GM21528 (cell line): ENCODE measurements at regions not wholly inside any gene's neighbourhood (a gene's known extent, or its start where the extent isn't known, plus 50 kb on each side); places are given as distances from the start of the nearest gene placed in this dataset.

ENCODE experiments used
- ATAC-seq: cut with Tn5 transposase; IDR thresholded peaks from one replicate; pipeline ENCODE4 v1.9.1; 2021; ENCODE audit warnings: mild to moderate bottlenecking, moderate library complexity; ENCODE audit not compliant: unreplicated experiment, low FRiP score

DNA sequence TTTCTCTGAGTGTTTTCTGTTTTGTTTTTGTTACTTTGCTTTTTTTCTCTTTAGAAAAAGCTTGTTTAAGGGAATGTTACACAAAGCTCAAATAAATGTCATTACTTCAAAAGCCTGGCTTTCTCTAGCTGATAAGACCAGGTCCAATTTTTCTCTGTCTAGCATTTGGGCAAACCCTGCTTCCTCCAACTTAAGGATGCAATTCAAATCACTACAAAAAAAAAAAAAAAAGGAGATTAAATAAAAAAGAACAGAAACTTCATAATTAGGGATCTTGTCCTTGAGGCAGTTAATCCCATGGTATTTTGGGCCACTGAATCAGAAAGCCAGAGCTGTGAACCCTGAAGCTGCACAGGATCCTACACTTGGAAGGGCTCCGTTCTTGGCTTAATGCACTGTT lies 480.8 kb upstream of the KIRREL3 start:
- ATAC-seq, result no peak

DNA sequence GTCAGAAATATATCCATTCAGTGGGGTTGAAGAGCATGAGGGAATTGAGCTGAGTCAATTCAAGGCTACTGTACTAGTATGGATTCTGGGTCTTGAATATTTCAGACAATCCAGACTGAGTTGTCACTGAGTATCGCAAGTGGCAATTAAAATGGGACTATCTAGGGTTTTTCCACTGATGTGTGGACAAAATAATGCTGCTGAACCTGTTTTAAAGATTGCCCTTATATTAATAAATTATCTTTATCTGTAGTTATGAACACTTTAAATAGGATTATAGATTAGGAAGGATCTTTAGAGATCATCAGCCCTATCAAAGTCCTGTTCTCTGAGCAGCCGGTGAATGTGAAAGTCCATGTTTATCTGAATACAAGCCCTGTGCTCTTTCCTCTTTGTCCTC lies 478.3 kb upstream of the KIRREL3 start:
- no peak for ATAC-seq

DNA sequence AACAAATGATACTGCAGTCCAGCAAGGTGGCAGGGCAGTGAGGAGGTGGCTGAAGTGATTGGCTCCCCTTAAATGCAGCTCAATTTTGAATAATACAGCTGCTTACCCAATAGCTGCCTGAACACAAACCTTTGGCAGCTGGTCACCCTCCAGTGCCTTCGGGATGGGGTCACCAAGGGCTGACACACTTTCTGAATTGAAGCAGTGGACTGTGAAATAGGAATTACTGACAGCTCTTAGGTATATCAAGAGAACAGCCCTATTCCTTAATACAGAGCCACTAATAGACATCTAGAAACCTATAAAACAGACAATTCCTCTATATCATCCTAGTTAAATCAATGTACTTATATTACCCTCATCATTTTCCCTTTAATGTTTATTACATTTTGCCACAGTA lies 474.2 kb upstream of the KIRREL3 start:
- no peak for ATAC-seq

DNA sequence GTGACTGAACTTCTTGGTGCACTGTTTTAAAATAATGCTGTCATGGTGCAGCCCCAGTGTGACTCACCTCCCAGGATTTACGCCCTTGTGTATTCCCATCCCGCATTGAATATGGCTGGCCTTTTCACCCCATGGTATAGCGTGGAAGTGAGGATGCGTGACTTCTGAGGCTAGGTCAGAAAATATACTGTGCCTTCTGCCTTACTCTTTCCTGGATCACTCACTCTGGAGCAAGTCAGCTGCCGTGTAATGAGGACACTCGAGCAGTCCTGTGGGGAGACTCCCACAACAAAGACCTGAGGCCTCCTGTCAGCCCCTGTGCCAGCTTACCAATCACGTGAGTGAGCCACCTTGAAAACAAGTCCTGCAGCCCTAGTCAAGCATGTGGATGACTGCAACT lies 471.9 kb upstream of the KIRREL3 start:
- no peak for ATAC-seq

DNA sequence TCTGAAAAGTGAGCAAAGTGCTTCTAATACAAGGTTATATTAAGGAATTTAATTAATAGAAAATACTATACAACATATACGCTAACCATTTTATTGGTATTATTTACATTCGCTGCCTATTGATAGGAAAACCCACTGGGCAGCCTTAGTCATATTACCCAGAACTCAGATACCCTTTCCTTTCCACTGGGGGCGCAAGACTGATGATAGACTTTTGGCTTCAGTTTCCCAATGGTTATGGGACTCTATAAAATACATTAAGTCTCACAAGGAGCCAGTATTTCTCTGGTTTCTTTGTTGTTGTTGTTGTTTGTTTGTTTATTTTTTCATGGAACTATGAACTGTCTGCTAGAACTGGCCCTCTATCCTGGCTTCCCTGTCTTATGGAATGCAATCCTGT lies 471.1 kb upstream of the KIRREL3 start:
- ATAC-seq, result no peak

DNA sequence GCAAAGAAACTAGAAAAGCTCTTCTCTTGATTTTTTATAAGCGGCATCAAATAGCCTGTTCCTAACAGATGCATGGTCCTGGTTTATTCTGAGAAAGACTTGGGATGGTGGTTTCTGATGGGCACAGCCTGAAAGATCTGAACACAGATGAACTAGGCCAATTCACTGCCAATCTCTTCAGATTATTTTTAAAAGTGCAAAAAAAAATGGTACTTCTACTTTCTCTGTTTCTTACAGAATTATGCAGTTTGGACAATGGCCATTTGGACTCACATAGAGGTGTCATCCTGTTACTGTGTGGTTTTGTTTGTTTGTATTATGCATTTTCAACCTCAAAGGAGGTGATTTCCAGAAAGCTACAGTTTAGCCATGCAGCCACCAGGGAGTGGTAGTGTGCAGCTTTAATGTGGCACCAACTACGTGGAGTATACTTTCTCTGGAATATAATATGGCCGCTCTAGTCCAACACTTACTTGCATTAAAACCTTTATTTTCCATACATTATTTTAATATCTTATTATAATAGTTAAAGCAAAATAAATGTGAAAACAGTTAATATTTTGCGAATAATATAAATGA lies 469.8 kb upstream of the KIRREL3 start:
- no peak for ATAC-seq

DNA sequence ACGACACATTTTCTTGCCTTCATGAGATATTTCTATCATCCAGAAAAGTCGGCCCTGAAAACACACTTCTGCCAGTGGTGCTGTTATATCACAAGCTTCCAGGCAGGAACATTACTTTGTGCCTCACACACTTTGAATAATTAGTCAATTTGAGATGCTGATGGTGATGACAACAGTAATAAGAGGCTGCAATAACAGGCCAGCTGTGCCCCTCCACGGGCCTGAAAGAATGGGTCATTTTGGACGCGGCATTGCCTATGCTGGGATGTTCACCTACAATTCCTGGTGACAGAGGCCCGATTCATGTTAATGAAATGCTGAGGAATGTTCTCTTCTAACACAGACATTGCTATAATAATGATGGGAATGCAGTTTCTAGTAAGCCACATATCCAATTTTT lies 463.8 kb upstream of the KIRREL3 start:
- no peak for ATAC-seq

DNA sequence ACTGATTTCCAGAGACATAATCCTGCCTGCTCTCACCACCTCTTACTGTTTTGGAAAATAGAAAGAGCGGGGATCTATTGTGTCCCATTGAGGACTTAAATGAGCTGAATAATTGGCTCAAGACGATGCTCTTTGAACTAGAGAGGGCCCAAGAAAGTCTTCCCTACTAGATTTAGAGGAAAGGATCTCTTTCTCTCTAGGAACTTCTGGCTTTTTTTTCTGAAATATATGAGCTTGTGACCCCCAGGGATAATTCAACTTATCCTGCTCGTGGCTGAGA lies 461.4 kb upstream of the KIRREL3 start:
- ATAC-seq, result no peak

DNA sequence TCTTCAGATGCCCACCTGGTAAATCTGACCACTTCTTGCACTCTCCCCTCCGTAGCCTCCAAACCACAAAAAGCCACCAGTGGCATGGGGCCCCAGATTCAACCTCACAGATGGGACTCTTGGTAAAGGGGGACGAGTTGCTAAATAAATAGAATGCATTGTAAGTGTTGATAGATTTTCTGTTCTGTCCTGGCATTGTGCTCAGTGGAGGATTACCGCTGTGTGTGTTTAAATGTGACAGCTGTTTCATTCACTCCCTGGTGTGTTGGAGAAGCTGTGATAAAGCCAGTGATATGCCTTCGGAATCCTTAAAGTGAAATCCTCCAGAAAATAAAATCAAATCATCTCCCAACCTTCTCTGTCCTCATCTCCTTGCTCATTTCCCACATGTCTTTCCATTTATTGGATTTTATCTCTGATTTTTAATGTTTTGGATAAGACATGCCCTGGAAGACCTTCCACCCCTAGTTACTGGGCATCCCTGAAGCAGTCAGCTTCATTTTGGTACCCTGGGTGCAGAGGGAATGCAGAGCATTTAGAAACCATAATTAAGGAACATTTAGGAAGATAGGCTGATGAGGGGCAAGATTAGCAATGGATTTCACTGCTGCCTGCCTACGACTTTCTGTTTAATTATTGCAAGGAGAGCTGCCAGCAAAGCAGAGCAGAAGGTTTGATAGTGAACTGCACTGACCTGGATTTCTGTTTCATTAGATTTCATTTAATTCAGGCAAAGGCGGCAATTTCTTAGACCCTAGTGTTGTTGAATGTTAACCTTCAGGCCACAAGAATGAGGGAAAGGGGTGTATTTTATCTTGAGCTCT lies 460.9 kb upstream of the KIRREL3 start:
- no peak for ATAC-seq

DNA sequence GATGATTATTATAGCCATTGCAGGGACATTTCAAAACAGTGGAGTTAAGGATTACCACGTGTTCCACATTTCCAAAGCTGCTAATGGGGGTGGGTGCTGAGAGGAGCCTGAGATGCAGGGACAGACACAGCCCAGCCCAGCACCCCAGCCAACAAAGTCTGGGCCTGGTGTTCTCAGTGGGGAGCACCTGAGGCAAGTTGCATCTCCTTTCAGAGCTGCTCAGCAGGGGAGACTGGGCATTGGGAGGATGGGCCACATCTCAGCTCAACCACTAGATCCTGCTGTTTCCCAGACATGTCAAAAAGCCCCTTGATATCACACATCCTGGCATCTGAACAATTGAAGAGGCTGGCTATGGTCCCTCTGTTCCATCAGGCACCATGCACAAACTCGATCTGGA lies 458.0 kb upstream of the KIRREL3 start:
- no peak for ATAC-seq

DNA sequence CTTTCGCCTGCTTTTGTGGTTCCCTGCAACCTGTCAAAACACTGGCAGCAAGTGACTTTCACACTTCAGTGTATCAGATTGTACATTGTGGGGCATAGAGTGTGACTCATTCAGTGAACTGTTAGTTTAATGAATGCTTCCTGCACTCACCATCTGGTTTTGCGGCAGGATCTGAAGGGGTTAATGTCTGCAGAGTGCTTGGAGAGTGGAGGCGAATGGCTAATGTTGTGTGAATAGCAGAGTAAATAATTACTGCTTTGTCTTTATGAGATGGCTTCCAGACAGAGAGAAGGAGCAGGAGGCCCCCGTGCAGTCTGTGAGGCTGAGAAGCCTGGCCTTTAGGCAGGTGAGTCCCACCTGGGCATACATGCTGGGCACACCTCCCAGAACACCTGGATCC lies 454.3 kb upstream of the KIRREL3 start:
- no peak for ATAC-seq

DNA sequence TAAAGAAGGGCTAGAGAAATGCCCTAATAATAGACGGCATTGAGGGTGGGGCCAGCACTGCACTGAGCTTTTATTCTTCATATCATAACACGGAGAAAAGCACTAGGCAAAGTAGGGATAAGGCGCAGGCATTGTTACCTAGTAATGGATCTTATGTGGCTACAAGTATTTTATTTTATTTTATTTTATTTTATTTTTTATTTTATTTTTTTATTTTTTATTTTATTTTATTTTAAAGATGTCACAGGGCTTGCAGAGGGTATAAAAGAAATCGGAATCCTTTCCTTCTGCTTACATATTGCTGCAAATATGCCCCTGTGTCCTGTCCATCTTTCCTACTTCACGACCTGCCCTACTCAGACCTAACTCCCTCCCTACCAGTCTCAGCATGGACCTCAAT lies 452.0 kb upstream of the KIRREL3 start:
- ATAC-seq, result no peak

DNA sequence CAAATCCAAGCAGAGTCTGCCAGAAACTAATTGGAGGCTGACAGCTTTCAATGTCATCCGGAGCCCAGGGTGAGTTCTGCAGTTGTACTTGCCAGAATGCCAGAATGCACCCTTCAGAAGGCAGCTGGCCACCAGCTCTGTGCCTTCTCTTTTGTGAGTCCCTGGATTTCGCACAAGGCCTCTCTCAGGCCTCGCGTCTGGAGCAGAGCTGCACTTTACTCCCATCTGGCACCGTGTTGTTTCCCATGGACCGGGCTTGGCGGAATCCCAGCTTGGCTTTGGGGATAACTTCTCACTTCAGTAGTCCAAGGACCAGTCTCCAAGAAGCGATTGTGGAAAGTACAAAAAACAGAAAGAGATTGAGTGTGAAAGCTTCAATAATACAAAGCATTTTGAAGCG lies 451.3 kb upstream of the KIRREL3 start:
- ATAC-seq, result no peak

DNA sequence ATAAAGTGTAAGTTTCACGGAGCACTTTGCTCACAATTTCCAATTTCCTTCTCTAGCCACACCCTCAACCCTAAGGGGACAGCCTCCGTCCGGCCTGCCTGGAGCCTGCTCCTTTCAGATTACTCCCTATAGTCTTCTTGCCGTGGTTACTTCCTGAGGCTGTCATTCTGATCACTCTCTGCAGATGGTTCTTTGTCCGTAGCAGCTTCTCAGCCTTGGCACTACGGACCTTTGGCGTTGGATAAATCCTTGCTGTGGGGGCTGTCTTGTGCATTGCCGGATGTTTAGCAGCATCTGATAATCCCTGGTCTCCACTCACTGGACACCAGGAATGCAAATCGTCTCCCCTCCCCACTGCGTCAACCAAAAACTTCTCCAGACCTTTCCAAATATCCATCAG lies 447.5 kb upstream of the KIRREL3 start:
- ATAC-seq, result no peak

DNA sequence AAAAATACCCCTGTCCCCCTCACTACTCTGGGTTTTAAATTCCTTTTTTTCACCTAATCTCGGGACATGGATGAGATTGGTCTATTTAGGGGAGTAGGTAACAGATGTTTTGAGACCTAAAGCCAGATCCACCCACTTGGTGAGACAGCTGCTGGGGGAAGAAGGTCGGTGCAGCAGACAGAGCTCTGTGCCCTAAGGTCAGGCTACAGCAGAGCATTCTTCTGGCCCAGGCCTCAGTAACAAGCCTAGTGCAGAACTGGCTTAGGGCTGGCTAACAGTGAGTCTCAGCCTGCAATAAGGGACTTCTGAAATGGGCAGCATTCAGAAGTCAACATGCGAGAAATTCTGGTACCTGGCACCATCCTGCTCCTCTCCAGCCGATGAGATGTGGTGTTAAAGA lies 444.9 kb upstream of the KIRREL3 start:
- no peak for ATAC-seq

DNA sequence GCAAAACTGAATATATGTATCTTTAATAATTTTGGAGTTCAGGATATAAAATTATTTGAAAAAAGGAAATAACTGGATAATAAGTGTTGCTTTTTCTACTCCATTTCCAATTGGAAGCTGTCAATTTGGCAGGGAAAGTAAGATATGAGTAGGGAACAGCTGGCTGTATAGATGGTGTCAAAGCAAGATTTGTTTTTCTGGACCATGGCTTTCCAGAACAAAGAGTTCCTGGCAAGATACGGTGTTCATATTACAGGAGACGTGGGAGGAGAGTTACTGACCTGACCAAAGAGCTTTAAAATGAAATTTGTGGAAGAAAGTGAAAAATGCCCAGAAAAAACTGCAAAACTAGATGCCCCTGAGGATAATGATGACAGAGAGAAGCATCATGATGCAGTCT lies 442.7 kb upstream of the KIRREL3 start:
- ATAC-seq, result no peak

DNA sequence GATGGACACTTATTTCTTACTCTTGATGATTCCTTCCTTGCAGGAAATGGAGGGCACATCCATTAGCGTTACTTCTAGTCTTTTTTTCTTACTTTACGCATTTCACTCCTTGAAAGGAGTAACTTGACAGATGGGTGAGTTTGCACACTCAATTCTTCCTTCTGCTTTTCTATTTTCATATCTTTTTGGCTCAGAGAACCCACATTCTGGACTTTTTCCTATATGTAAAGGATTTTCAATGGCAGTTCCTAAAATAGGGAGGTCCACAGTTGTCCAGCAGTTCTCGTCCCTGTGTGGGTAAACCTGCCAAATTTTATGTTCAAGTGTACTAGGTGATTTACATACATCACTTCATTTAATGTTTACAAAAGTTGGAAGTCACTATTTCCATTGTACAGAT lies 440.0 kb upstream of the KIRREL3 start:
- no peak for ATAC-seq

DNA sequence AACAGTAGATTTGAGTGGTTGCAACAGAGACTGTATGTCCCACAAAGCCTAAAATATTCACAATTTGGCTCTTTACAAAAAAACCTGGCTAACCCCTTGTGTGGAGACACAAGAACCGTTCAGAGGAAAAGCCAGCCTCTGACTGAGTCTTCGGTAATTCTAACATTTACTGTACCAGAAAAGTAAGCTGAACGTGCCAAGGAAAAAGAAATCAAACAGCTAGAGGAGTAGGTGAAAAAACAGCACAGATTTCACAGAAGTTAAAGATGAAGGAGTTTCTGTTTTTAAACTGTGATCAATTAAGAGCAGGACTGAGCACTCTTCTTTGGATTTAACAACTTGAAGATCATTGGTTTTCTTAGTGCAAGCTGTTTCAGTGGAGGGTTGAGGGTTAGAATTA lies 424.7 kb upstream of the KIRREL3 start:
- ATAC-seq, result no peak

DNA sequence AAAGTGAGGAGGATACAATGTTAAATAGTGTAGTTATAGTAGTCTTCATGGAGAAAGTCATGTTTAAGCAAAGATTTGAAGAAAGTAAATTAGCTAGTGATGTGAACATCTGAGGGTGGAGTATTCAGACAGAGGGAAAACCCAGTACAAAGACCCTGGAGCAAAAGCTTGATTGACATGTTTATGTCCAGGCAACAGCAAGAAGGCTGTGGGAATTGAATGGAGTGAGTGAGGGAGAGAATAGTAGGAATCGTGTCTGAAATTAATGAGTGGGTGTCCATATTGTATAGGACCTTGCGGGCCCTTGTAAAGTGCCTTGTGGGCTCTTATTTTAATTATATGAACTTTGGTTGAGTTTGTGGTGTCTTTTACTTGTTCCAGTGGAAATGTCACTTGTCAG lies 424.1 kb upstream of the KIRREL3 start:
- no peak for ATAC-seq

DNA sequence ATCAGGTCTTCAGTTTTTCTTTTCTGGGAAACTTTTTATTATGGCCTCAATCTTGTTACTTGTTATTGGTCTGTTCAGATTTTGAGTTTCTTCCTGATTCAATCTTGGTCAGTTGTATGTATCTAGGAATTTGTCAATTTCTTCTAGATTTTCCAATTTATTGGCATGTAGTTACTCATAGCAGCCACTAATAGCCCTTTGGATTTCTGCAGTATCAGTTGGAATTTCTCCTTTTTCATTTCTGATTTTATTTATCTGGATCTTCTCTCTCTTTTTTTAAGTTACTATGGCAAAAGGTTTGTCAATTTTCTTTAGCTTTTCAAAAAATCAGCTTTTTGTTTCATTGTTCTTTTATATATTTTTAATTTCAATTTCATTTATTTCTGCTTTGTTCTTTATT lies 419.6 kb upstream of the KIRREL3 start:
- no peak for ATAC-seq

DNA sequence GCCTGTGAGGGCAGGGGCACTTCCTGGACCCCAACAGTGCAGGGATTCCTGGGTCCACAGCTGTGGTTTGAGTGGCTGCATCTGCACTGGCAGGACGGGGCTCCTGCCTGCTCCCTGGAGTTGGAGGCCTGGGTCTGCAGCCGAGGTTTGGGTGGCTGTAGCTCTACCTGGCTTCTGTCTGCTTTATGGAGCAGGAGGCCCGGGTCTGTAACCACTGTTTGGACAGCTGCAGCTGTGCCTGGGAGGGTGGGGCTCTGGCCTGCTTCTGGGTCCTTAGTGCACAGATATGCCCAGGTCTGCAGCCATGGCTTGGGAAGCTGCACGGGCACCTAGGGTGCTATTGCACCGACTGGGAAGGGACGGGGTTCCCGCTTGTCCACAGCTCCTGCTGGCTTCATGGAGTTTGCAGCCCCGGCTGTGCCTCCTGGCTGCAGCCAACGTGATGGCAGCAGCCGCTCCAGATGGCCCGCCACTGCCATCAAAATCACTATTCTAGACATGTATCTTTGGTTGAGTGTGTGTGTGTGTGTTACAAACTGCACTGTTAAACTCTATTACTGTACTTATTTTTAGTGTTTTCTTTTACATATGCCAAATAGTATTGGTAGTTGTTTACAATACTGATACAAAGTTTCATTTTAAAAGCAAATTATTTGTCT lies 412.3 kb upstream of the KIRREL3 start:
- ATAC-seq, result no peak

DNA sequence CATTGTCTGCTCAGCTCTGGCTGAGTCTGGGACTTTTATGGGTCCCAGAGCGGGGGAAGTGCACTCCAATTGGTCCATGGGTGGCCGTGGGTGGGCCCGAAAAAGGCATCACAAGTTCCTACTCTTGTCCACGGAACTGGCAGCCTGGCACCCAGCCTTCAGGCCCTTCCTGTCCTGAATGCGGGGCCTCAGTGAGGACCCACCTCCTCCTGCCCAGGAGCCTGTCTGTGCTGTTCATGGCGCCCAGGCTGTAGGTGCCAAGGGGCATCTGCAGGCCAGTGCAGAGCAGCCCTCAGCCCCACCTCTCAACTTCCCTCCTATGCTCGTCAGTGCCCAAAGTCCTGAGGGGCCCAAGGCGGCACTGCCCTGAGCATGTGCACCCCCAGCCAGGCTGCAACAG lies 411.7 kb upstream of the KIRREL3 start:
- ATAC-seq, result no peak
